SK-N-SH treated with all-trans-retinoic acid at 6 μM for 48 hours (cell line): ENCODE measurements at regions not wholly inside any gene's neighbourhood (a gene's known extent, or its start where the extent isn't known, plus 50 kb on each side); places are given as distances from the start of the nearest gene placed in this dataset.

Source experiments
- ATAC-seq: fragments of 200-7000 bp; cut with Tn5 transposase; 3 replicates; pipeline ENCODE4 v1.9.1; 2020; ENCODE audit warnings: mild to moderate bottlenecking, moderate library complexity
- ARNTL ChIP-seq: fragments of 450-650 bp; formaldehyde crosslinking; IDR thresholded peaks from 2 replicates; pipeline ENCODE4 v1.5.0; 2020; ENCODE audit warnings: low read depth, mild to moderate bottlenecking, moderate library complexity, borderline replicate concordance
- BACH2 ChIP-seq: fragments of 250-450 bp; sonication (Bioruptor Pico); IDR thresholded peaks from 2 replicates; pipeline ENCODE4 v1.9.0; 2021; ENCODE audit warnings: mild to moderate bottlenecking, borderline replicate concordance
- CREB5 ChIP-seq: fragments of 250-450 bp; sonication (Bioruptor Pico); IDR thresholded peaks from 2 replicates; pipeline ENCODE4 v1.5.1; 2020; ENCODE audit warnings: low read depth, mild to moderate bottlenecking, moderate library complexity
- CSDC2 ChIP-seq: fragments of 250-450 bp; sonication (Bioruptor Pico); IDR thresholded peaks from 2 replicates; pipeline ENCODE4 v1.5.0; 2020; ENCODE audit warnings: mild to moderate bottlenecking, moderate library complexity
- CSRNP3 ChIP-seq: fragments of 250-450 bp; sonication (Bioruptor Pico); IDR thresholded peaks from 2 replicates; pipeline ENCODE4 v1.5.1; 2021; ENCODE audit warnings: mild to moderate bottlenecking, moderate library complexity
- ESRRG ChIP-seq: fragments of 250-450 bp; sonication (Bioruptor Pico); IDR thresholded peaks from 2 replicates; pipeline ENCODE4 v1.6.1; 2021; ENCODE audit warnings: mild to moderate bottlenecking
- GLIS3 ChIP-seq: fragments of 250-450 bp; sonication (Bioruptor Pico); IDR thresholded peaks from 2 replicates; pipeline ENCODE4 v1.5.0; 2020; ENCODE audit warnings: mild to moderate bottlenecking, moderate library complexity
- ISL1 ChIP-seq: fragments of 250-450 bp; sonication (Bioruptor Pico); IDR thresholded peaks from 2 replicates; pipeline ENCODE4 v2.1.2; 2022; ENCODE audit warnings: mild to moderate bottlenecking, moderate library complexity
- OSR1 ChIP-seq: fragments of 250-450 bp; sonication (Bioruptor Pico); IDR thresholded peaks from 2 replicates; pipeline ENCODE4 v1.8.0; 2022; ENCODE audit warnings: moderate library complexity, mild to moderate bottlenecking, inconsistent platforms
- PATZ1 ChIP-seq: fragments of 250-450 bp; sonication (Bioruptor Pico); IDR thresholded peaks from 2 replicates; pipeline ENCODE4 v1.8.0; 2020; ENCODE audit warnings: mild to moderate bottlenecking, moderate library complexity, borderline replicate concordance
- PPARA ChIP-seq: fragments of 250-450 bp; sonication (Bioruptor Pico); IDR thresholded peaks from 2 replicates; pipeline ENCODE4 v1.5.0; 2020; ENCODE audit warnings: mild to moderate bottlenecking, borderline replicate concordance
- RARB ChIP-seq: fragments of 250-450 bp; sonication (Bioruptor Pico); IDR thresholded peaks from 2 replicates; pipeline ENCODE4 v1.8.0; 2021; ENCODE audit warnings: mild to moderate bottlenecking, moderate library complexity
- SNAI2 ChIP-seq: fragments of 250-450 bp; sonication (Bioruptor Pico); IDR thresholded peaks from 2 replicates; pipeline ENCODE4 v1.5.0; 2020; ENCODE audit warnings: mild to moderate bottlenecking, moderate library complexity
- TOX ChIP-seq: fragments of 250-450 bp; sonication (Bioruptor Pico); IDR thresholded peaks from 2 replicates; pipeline ENCODE4 v1.8.0; 2021; ENCODE audit warnings: mild to moderate bottlenecking, moderate library complexity, borderline replicate concordance
- TSHZ2 ChIP-seq: fragments of 250-450 bp; sonication (Bioruptor Pico); IDR thresholded peaks from 2 replicates; pipeline ENCODE4 v1.5.0; 2020; ENCODE audit warnings: mild to moderate bottlenecking, moderate library complexity
- ZC3H10 ChIP-seq: fragments of 250-450 bp; sonication (Bioruptor Pico); IDR thresholded peaks from 2 replicates; pipeline ENCODE4 v1.5.1; 2021; ENCODE audit warnings: mild to moderate bottlenecking, moderate library complexity
- ZFP3 ChIP-seq: fragments of 250-450 bp; sonication (Bioruptor Pico); IDR thresholded peaks from 2 replicates; pipeline ENCODE4 v1.5.0; 2020; ENCODE audit warnings: mild to moderate bottlenecking, moderate library complexity
- ZFP30 ChIP-seq: fragments of 450-650 bp; formaldehyde crosslinking; IDR thresholded peaks from 2 replicates; pipeline ENCODE4 v1.5.0; 2022; ENCODE audit warnings: mild to moderate bottlenecking, moderate library complexity
- ZNF565 ChIP-seq: fragments of 450-650 bp; formaldehyde crosslinking; conservative IDR thresholded peaks from 2 replicates; pipeline ENCODE4 v1.5.0; 2020; ENCODE audit warnings: low read depth, mild to moderate bottlenecking, moderate library complexity
- ZNF70 ChIP-seq: fragments of 450-650 bp; formaldehyde crosslinking; IDR thresholded peaks from 2 replicates; pipeline ENCODE4 v1.5.0; 2020; ENCODE audit warnings: mild to moderate bottlenecking, moderate library complexity
- ZNF8 ChIP-seq: fragments of 450-650 bp; formaldehyde crosslinking; IDR thresholded peaks from 2 replicates; pipeline ENCODE4 v1.5.0; 2020; ENCODE audit warnings: mild to moderate bottlenecking, moderate library complexity

GRCh38 chr2:139374296-139374850 is 594.2 kb upstream of the NXPH2 start:
- TF ChIP-seq ZFP30 (CRISPR knock-in tag), result no peak
- TF ChIP-seq ARNTL, result no peak
- TF ChIP-seq SNAI2, result no peak
- TF ChIP-seq RARB (CRISPR knock-in tag), result no peak
- TF ChIP-seq, all 23 proteins: peak for 0
- no peak for ATAC-seq

GRCh38 chr2:139369423-139370409 is 589.5 kb upstream of the NXPH2 start:
- no peak for TF ChIP-seq RARB (CRISPR knock-in tag)
- TF ChIP-seq SNAI2, result no peak
- TF ChIP-seq ZFP3 (CRISPR knock-in tag), result no peak
- TF ChIP-seq ESRRG (CRISPR knock-in tag), result no peak
- no peak for TF ChIP-seq PATZ1
- no peak for TF ChIP-seq GLIS3 (CRISPR knock-in tag)
- no peak for TF ChIP-seq ISL1 (CRISPR knock-in tag)
- no peak for TF ChIP-seq ZNF70 (CRISPR knock-in tag)
- no peak for TF ChIP-seq OSR1
- TF ChIP-seq TOX (CRISPR knock-in tag), result no peak
- no peak for TF ChIP-seq ZNF8
- no peak for TF ChIP-seq CSRNP3 (CRISPR knock-in tag)
- no peak for TF ChIP-seq CSDC2 (CRISPR knock-in tag)
- ATAC-seq, result no peak

- TF ChIP-seq ZFP30 (CRISPR knock-in tag) (no peak), ZNF70 (CRISPR knock-in tag) (no peak), TOX (CRISPR knock-in tag) (no peak), BACH2 (CRISPR knock-in tag) (no peak), ZC3H10 (CRISPR knock-in tag) (no peak), PPARA (CRISPR knock-in tag) (no peak), GLIS3 (CRISPR knock-in tag) (no peak), ARNTL (no peak), ISL1 (CRISPR knock-in tag) (no peak)
- no peak for ATAC-seq
Measured at GRCh38 chr2:139367416-139367815, 587.2 kb upstream of the NXPH2 start.

GRCh38 chr2:139366681-139367080 is 586.5 kb upstream of the NXPH2 start:
- no peak for TF ChIP-seq PPARA (CRISPR knock-in tag)
- no peak for ATAC-seq

- no peak for ATAC-seq
- TF ChIP-seq ZC3H10 (CRISPR knock-in tag), result no peak
- TF ChIP-seq CSDC2 (CRISPR knock-in tag), result no peak
- no peak for TF ChIP-seq ESRRG (CRISPR knock-in tag)
- no peak for TF ChIP-seq GLIS3 (CRISPR knock-in tag)
- TF ChIP-seq ZFP3 (CRISPR knock-in tag), result no peak
- TF ChIP-seq ZNF565 (CRISPR knock-in tag), result no peak
- no peak for TF ChIP-seq SNAI2
- no peak for TF ChIP-seq RARB (CRISPR knock-in tag)
- no peak for TF ChIP-seq ZFP30 (CRISPR knock-in tag)
- TF ChIP-seq CREB5 (CRISPR knock-in tag), result no peak
- TF ChIP-seq TOX (CRISPR knock-in tag), result no peak
- TF ChIP-seq BACH2 (CRISPR knock-in tag), result no peak
- no peak for TF ChIP-seq ARNTL
- no peak for TF ChIP-seq TSHZ2
Measured at GRCh38 chr2:139365189-139365588, 585.0 kb upstream of the NXPH2 start.
